ENCODE measurements at regions not wholly inside any gene's neighbourhood (a gene's known extent, or its start where the extent isn't known, plus 50 kb on each side); places are given as distances from the start of the nearest gene placed in this dataset.

- Histone ChIP-seq H3K27me3 (replicated peaks; ENCODE audit: insufficient read depth, low read length) (no peaks in the 10 kb centered on the region), H3K79me2 (ENCODE audit: low read length) (no peaks in the 10 kb centered on the region), H3K9me3 (replicated peaks; ENCODE audit: insufficient read depth, low read length) (no peaks in the 10 kb centered on the region), H3F3A (ENCODE audit: insufficient read depth, low read length) (no peaks in the 10 kb centered on the region), H3K36me3 (replicated peaks; ENCODE audit: insufficient read depth, low read length) (no peaks in the 10 kb centered on the region), H3K4me1 (ENCODE audit: low read length) (no peaks in the 10 kb centered on the region), H2AFZ (ENCODE audit: low read length) (no peak overlapping the region), H3K4me3 (ENCODE audit: low read length) (no peak overlapping the region), H4K20me1 (ENCODE audit: insufficient read depth, low read length) (no peaks in the 10 kb centered on the region), H3K27ac (ENCODE audit: low read length) (no peak overlapping the region), H3K9ac (ENCODE audit: low read length) (no peak overlapping the region), H3K4me2 (ENCODE audit: low read depth, low read length) (no peak overlapping the region), H3K9me2 (replicated peaks; ENCODE audit: insufficient read depth, low read length) (no peaks in the 10 kb centered on the region)
- TF ChIP-seq CTCF (IDR thresholded peaks at IDR 0.05; ENCODE audit: low read length), result no peak
- TF ChIP-seq EZH2phosphoT487 (IDR thresholded peaks at IDR 0.05; ENCODE audit: low read length), result no peak
- no peak for TF ChIP-seq EZH2 (optimal IDR thresholded peaks at IDR 0.05; ENCODE audit: low read depth, low read length)
- DNase-seq, result no peak
These were observed 54.5 kb upstream of the MC3R start for GRCh38 chr20:56194042-56194441.

DNA sequence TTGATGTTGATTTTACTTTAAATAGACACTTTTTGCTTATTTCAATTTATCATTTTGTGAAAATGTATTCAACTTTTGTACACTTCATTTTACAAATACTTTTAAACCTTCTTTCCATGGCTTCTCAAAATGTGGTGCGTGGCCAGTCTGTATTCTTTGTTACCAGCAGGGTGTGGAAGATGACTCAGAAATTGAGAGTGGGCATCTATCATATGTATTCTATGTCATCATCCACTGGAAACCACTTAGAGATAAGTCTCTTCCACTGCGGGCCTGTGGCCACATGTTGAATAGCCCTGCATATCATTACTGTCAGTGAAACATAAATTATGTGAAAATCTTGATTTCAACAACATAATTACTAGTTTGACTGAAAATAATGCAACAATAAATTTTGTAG lies 52.6 kb upstream of the MC3R start:
- Histone ChIP-seq H3K9me2 (replicated peaks; ENCODE audit: insufficient read depth, low read length) (no peaks in the 10 kb centered on the region), H3K27me3 (replicated peaks; ENCODE audit: insufficient read depth, low read length) (no peaks in the 10 kb centered on the region), H3K79me2 (ENCODE audit: low read length) (no peaks in the 10 kb centered on the region), H3K9ac (ENCODE audit: low read length) (no peak overlapping the region), H3K36me3 (replicated peaks; ENCODE audit: insufficient read depth, low read length) (no peaks in the 10 kb centered on the region), H3K4me2 (ENCODE audit: low read depth, low read length) (no peak overlapping the region), H3K27ac (ENCODE audit: low read length) (no peak overlapping the region), H3K9me3 (replicated peaks; ENCODE audit: insufficient read depth, low read length) (no peaks in the 10 kb centered on the region), H3K4me1 (ENCODE audit: low read length) (no peaks in the 10 kb centered on the region), H3K4me3 (ENCODE audit: low read length) (no peak overlapping the region), H2AFZ (ENCODE audit: low read length) (no peak overlapping the region), H3F3A (ENCODE audit: insufficient read depth, low read length) (no peaks in the 10 kb centered on the region), H4K20me1 (ENCODE audit: insufficient read depth, low read length) (no peaks in the 10 kb centered on the region)
- TF ChIP-seq EZH2phosphoT487 (IDR thresholded peaks at IDR 0.05; ENCODE audit: low read length), result no peak
- no peak for TF ChIP-seq CTCF (IDR thresholded peaks at IDR 0.05; ENCODE audit: low read length)
- no peak for TF ChIP-seq EZH2 (optimal IDR thresholded peaks at IDR 0.05; ENCODE audit: low read depth, low read length)
- DNase-seq, result no peak
